ENCODE measurements at regions not wholly inside any gene's neighbourhood (a gene's known extent, or its start where the extent isn't known, plus 50 kb on each side); places are given as distances from the start of the nearest gene placed in this dataset.

- H3K4me3 Mint-ChIP-seq = no peak overlapping the region
- no peaks in the 10 kb centered on the region for H3K27me3 Mint-ChIP-seq
- H3K27ac Mint-ChIP-seq = no peak overlapping the region
- ATAC-seq = no peak
- H3K36me3 Mint-ChIP-seq = no peaks in the 10 kb centered on the region
- peaks cover 4% of the 10 kb centered on the region for H3K9me3 Mint-ChIP-seq
- no peaks in the 10 kb centered on the region for H3K4me1 Mint-ChIP-seq
Observed at GRCh38 chr5:57327561-57328367, 153.9 kb downstream of the GPBP1 start.

GRCh38 chr5:57325678-57326397 lies 152.0 kb downstream of the GPBP1 start:
- Mint-ChIP-seq H3K27me3 (no peaks in the 10 kb centered on the region), H3K9me3 (peaks cover 4% of the 10 kb centered on the region), H3K27ac (no peak overlapping the region), H3K4me1 (no peaks in the 10 kb centered on the region), H3K4me3 (no peak overlapping the region), H3K36me3 (no peaks in the 10 kb centered on the region)
- no peak for ATAC-seq

GRCh38 chr5:57324861-57325260 lies 151.0 kb downstream of the GPBP1 start:
- Mint-ChIP-seq H3K27me3 (peaks cover 3% of the 10 kb centered on the region), H3K27ac (no peak overlapping the region), H3K4me3 (no peak overlapping the region), H3K36me3 (no peaks in the 10 kb centered on the region), H3K4me1 (no peaks in the 10 kb centered on the region), H3K9me3 (peaks cover 4% of the 10 kb centered on the region)
- no peak for ATAC-seq

GRCh38 chr5:57324181-57324580 lies 150.3 kb downstream of the GPBP1 start:
- Mint-ChIP-seq H3K4me3 (no peak overlapping the region), H3K27me3 (peaks cover 10% of the 10 kb centered on the region), H3K4me1 (no peaks in the 10 kb centered on the region), H3K36me3 (no peaks in the 10 kb centered on the region), H3K27ac (no peak overlapping the region), H3K9me3 (peaks cover 4% of the 10 kb centered on the region)
- no peak for ATAC-seq

- no peak overlapping the region for H3K27ac Mint-ChIP-seq
- H3K9me3 Mint-ChIP-seq = no peaks in the 10 kb centered on the region
- peaks cover 16% of the 10 kb centered on the region for H3K27me3 Mint-ChIP-seq
- ATAC-seq = no peak
- no peak overlapping the region for H3K4me3 Mint-ChIP-seq
- H3K36me3 Mint-ChIP-seq = no peaks in the 10 kb centered on the region
- no peaks in the 10 kb centered on the region for H3K4me1 Mint-ChIP-seq
Observed at GRCh38 chr5:57320582-57320981, 146.7 kb downstream of the GPBP1 start.

- no peaks in the 10 kb centered on the region for H3K4me1 Mint-ChIP-seq
- H3K4me3 Mint-ChIP-seq = no peak overlapping the region
- no peak for ATAC-seq
- no peak overlapping the region for H3K27ac Mint-ChIP-seq
- H3K36me3 Mint-ChIP-seq = no peaks in the 10 kb centered on the region
- H3K27me3 Mint-ChIP-seq = peaks cover 16% of the 10 kb centered on the region
- H3K9me3 Mint-ChIP-seq = no peaks in the 10 kb centered on the region
Observed at GRCh38 chr5:57319628-57320027, 145.8 kb downstream of the GPBP1 start.

- H3K27ac Mint-ChIP-seq = no peak overlapping the region
- H3K36me3 Mint-ChIP-seq = no peaks in the 10 kb centered on the region
- no peak overlapping the region for H3K4me3 Mint-ChIP-seq
- no peaks in the 10 kb centered on the region for H3K4me1 Mint-ChIP-seq
- H3K27me3 Mint-ChIP-seq = peaks cover 16% of the 10 kb centered on the region
- no peak for ATAC-seq
- H3K9me3 Mint-ChIP-seq = no peaks in the 10 kb centered on the region
Observed at GRCh38 chr5:57318251-57318650, 144.4 kb downstream of the GPBP1 start.

GRCh38 chr5:57317341-57317740 lies 143.5 kb downstream of the GPBP1 start:
- Mint-ChIP-seq H3K9me3 (no peaks in the 10 kb centered on the region), H3K36me3 (no peaks in the 10 kb centered on the region), H3K27me3 (peaks cover 16% of the 10 kb centered on the region), H3K4me1 (peaks cover 1% of the 10 kb centered on the region), H3K4me3 (no peak overlapping the region), H3K27ac (no peak overlapping the region)
- ATAC-seq = no peak

GRCh38 chr5:57316798-57317327 lies 143.0 kb downstream of the GPBP1 start:
- peaks cover 6% of the 10 kb centered on the region for H3K4me1 Mint-ChIP-seq
- no peaks in the 10 kb centered on the region for H3K9me3 Mint-ChIP-seq
- ATAC-seq = peak; percentile 22
- peaks cover 16% of the 10 kb centered on the region for H3K27me3 Mint-ChIP-seq
- H3K36me3 Mint-ChIP-seq = no peaks in the 10 kb centered on the region
- H3K27ac Mint-ChIP-seq = no peak overlapping the region
- H3K4me3 Mint-ChIP-seq = no peak overlapping the region

GRCh38 chr5:57315941-57316340 lies 142.1 kb downstream of the GPBP1 start:
- Mint-ChIP-seq H3K36me3 (no peaks in the 10 kb centered on the region), H3K27ac (no peak overlapping the region), H3K4me1 (peaks cover 8% of the 10 kb centered on the region), H3K9me3 (no peaks in the 10 kb centered on the region), H3K27me3 (peaks cover 16% of the 10 kb centered on the region), H3K4me3 (no peak overlapping the region)
- ATAC-seq = no peak
